Activated naive CD4-positive, alpha-beta T cell treated with anti-CD3 and anti-CD28 coated beads, Interleukin-2, amount 10 ng/mL, durations not matched to agents 7 days and 5 days (primary cell): ENCODE measurements at regions not wholly inside any gene's neighbourhood (a gene's known extent, or its start where the extent isn't known, plus 50 kb on each side); places are given as distances from the start of the nearest gene placed in this dataset.
"Not testable (repeated sequence)": the region's sequence is repeated elsewhere in the genome, so short reads cannot be mapped to it uniquely, and the experiment has no call there.

Experiments
- CTCF ChIA-PET: fragments of 350-600 bp; sonication (Branson Sonifier 250); formaldehyde crosslinking; loops from one replicate; lab custom pipeline; 2021; ENCODE audit warnings: antibody characterized with exemption; lab: Charles Lee
- DNase-seq: peaks from one replicate; pipeline ENCODE4 v3.0.0-alpha.2; 2020
- H3K27ac Mint-ChIP-seq: one replicate; pipeline ENCODE4 v1.8.0; 2021; ENCODE audit warnings: mild to moderate bottlenecking, moderate library complexity, mixed read lengths
- H3K27me3 Mint-ChIP-seq: one replicate; pipeline ENCODE4 v1.8.0; 2021; ENCODE audit warnings: mild to moderate bottlenecking, mixed read lengths
- H3K36me3 Mint-ChIP-seq: one replicate; pipeline ENCODE4 v1.8.0; 2021; ENCODE audit warnings: mixed read lengths
- H3K4me1 Mint-ChIP-seq: one replicate; pipeline ENCODE4 v1.8.0; 2021; ENCODE audit warnings: mixed read lengths
- H3K4me3 Mint-ChIP-seq: one replicate; pipeline ENCODE4 v1.8.0; 2021; ENCODE audit warnings: mild to moderate bottlenecking, moderate library complexity, mixed read lengths
- H3K9me3 Mint-ChIP-seq: one replicate; pipeline ENCODE4 v1.8.0; 2021; ENCODE audit warnings: mixed read lengths

DNA sequence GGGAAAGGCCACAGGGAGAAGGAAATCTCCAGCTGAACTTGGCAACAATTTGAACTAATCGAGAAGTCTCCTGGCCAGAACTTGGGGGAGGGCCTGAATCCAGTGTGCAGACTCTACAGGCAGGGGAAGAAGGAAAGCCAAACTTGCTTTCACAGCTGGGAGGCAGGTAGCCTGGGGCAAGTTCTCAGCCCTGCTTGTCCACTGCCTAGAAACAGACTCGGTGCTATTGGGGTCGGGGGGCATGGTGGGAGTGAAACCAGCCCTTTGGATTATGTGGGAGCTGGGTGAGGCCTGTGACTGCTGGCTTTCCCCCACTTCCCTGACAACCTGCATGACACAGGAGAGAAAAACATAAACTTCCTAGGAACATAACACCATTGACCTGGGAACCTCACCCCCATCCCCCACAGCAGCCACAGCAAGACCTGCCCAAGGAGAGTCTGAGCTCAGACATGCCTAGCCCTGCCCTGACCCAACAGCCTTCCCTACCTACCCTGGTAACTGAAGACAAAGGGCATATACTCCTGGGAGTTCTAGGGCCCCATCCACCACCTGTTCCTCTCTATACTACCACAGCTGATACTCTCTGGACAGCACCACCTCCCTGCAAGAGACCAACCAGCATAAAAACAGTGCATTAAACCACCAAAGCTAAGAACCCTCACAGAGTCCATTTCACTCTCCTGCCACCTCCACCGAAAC lies 103.7 kb upstream of the MNS1 start:
- Mint-ChIP-seq H3K27ac (no peak overlapping the region), H3K4me3 (no peak overlapping the region), H3K9me3 (peaks cover 2% of the 10 kb centered on the region), H3K27me3 (peaks cover 8% of the 10 kb centered on the region), H3K36me3 (no peaks in the 10 kb centered on the region), H3K4me1 (no peaks in the 10 kb centered on the region)
- CTCF ChIA-PET, result no interaction called here
- DNase-seq, result no peak

DNA sequence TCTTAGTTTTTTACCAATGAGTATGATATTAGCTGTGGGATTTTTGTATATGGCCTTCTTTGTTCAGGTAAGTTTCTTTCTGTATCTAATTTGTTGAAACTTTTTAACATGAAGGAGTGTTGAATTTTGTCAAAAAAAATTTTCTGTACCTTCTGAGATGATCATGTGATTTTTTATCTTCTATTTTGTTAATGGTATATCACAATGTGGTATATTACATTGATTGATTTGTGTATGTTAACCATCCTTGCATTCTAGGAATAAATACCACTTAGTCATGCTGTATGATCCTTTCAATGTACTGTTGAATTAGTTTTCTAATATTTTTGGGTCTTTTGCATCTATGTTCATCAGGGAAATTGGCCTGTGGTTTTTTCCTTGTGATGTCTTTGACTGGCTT lies 92.5 kb upstream of the MNS1 start:
- DNase-seq, result no peak
- no peaks in the 10 kb centered on the region for H3K36me3 Mint-ChIP-seq
- H3K9me3 Mint-ChIP-seq, result peaks cover 5% of the 10 kb centered on the region
- H3K4me1 Mint-ChIP-seq, result no peaks in the 10 kb centered on the region
- H3K27ac Mint-ChIP-seq, result no peak overlapping the region
- H3K27me3 Mint-ChIP-seq, result peaks cover 4% of the 10 kb centered on the region
- H3K4me3 Mint-ChIP-seq, result no peak overlapping the region
- CTCF ChIA-PET, result no interaction called here

DNA sequence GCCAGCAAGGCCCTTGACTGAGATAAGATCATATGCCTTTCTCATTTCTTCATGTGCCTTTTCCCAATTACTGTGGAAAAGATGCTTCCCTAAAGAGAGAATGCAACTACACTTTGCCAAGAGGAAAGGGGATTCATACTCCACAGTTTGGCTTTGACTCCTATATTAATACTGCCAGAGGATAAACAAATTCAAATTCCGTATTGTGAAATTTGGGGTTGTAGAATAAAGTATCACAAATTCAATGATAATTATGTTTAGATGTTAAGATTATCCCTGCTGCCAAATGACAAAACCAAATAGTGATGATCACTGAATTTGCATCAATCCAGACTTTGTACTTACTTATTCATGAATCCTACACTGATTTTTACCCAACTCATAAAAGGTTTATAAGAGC lies 88.5 kb upstream of the MNS1 start:
- H3K36me3 Mint-ChIP-seq, result no peaks in the 10 kb centered on the region
- no peak overlapping the region for H3K4me3 Mint-ChIP-seq
- CTCF ChIA-PET, result no interaction called here
- no peak for DNase-seq
- no peaks in the 10 kb centered on the region for H3K27me3 Mint-ChIP-seq
- H3K9me3 Mint-ChIP-seq, result peaks cover 3% of the 10 kb centered on the region
- no peaks in the 10 kb centered on the region for H3K4me1 Mint-ChIP-seq
- H3K27ac Mint-ChIP-seq, result no peak overlapping the region

DNA sequence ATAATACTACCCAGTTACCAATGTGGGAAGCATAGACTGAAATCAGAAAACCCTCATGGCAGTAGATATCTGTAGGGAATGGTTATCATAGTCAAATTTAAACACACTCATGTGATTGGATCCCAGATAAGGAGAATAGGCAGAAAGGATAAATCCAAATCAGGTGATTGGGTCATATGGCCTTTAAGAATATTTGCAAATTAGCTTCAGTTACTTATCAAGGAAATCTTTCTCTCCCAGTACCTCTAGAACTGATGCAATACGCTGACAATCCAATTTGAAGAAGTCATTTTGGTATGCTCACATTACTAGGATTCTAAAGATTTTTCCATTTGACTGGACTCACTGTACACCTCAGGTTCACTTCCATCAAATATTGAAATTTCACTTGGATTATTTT lies 87.7 kb upstream of the MNS1 start:
- Mint-ChIP-seq H3K4me1 (no peaks in the 10 kb centered on the region), H3K9me3 (peaks cover 3% of the 10 kb centered on the region), H3K27me3 (no peaks in the 10 kb centered on the region), H3K36me3 (no peaks in the 10 kb centered on the region), H3K4me3 (no peak overlapping the region), H3K27ac (no peak overlapping the region)
- CTCF ChIA-PET, result no interaction called here
- DNase-seq, result no peak

DNA sequence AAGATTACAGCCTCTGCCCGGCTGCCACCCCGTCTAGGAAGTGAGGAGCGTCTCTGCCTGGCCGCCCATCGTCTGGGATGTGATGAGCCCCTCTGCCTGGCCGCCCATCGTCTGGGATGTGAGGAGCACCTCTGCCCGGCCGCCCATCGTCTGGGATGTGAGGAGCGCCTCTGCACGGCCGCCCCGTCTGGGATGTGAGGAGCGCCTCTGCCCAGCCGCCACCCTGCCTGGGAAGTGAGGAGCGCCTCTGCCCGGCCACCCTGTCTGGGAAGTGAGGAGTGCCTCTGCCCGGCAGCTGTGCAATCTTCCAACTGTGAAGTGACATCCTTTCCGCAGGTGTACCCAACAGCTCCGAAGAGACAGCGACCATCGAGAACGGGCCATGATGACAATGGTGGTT lies 75.6 kb upstream of the MNS1 start:
- H3K27me3 Mint-ChIP-seq, H3K9me3 Mint-ChIP-seq, H3K4me3 Mint-ChIP-seq, CTCF ChIA-PET, H3K36me3 Mint-ChIP-seq, H3K4me1 Mint-ChIP-seq, DNase-seq, H3K27ac Mint-ChIP-seq: not testable (repeated sequence)

DNA sequence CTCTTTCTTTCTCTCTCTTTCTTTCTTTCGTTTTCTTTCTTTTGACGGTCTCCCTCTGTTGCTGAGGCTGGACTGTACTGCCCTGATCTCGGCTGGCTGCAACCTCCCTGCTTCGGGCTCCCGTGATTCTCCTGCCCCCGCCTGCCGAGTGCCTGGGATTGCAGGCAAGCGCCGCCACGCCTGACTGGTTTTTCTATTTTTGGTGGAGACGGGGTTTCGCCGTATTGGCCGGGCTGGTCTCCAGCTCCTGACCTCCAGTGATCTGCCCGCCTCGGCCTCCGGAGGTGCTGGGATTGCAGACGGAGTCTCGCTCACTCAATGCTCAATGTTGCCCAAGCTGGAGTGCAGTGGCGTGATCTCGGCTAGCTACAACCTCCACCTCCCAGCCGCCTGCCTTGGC lies 75.2 kb upstream of the MNS1 start:
- H3K9me3 Mint-ChIP-seq, result not testable (repeated sequence)

DNA sequence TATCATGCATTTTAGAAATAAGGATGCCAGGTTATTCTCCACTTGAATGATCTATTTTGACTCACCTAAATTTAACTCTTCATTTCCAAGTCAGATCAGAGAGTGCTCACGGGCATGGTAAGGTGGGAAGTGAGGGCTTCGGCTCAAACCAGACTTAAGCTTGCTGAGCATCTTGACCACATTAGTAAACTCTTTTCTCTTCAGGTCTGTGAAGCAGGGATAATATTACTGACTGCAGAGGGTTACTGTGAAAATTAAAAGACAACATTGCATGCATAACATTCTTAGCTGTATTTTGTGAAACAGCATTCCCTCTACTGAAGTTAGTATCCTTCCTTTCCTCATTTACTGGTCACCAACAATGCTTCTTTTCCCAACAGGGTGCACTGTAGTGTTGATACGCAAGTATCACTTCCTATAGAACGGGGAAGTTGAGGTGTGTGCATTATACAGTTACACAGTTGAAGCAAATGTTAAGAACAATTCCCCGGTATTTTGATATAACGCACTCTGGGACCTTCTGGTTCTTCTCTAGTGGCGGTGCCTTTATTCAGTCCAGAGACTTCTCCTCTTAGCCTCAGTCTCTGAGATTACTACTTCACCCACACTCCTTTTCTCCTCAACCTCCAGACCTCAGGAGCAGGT lies 74.1 kb upstream of the MNS1 start:
- Mint-ChIP-seq H3K27ac (no peak overlapping the region), H3K36me3 (no peaks in the 10 kb centered on the region)
- CTCF ChIA-PET, result no interaction called here

More for the DNA sequence above, 75.2 kb upstream of the MNS1 start:
- H3K27ac Mint-ChIP-seq, H3K4me3 Mint-ChIP-seq, H3K36me3 Mint-ChIP-seq, DNase-seq, H3K27me3 Mint-ChIP-seq, H3K4me1 Mint-ChIP-seq, CTCF ChIA-PET: not testable (repeated sequence)

DNA sequence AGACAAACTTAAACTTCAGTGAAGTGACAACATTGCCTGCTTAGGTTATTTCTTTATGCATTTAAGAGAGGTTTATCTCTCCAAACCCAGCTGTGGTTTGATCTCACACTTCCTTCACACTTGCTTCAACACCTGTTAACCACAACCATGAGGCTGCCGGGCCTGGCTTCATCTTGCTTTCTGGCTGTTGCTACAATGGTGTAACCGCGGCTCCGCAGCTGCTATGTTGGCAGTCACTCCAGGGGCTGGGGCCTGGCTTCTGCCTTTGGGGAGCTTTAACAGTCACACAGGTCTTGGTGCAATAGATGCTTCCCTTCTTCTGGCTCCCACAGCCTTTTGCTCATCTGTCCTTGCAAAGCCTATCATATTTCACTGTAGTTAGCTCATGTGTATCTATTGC lies 72.9 kb upstream of the MNS1 start:
- Mint-ChIP-seq H3K36me3 (no peaks in the 10 kb centered on the region), H3K27me3 (peaks cover 4% of the 10 kb centered on the region), H3K27ac (no peak overlapping the region), H3K4me1 (peaks cover 6% of the 10 kb centered on the region), H3K4me3 (no peak overlapping the region), H3K9me3 (no peaks in the 10 kb centered on the region)
- DNase-seq, result peak; percentile 56
- CTCF ChIA-PET, result no interaction called here

More for the DNA sequence above, 74.1 kb upstream of the MNS1 start:
- no peak overlapping the region for H3K4me3 Mint-ChIP-seq
- H3K27me3 Mint-ChIP-seq, result peaks cover 4% of the 10 kb centered on the region
- no peak for DNase-seq
- no peaks in the 10 kb centered on the region for H3K9me3 Mint-ChIP-seq
- H3K4me1 Mint-ChIP-seq, result peaks cover 6% of the 10 kb centered on the region

DNA sequence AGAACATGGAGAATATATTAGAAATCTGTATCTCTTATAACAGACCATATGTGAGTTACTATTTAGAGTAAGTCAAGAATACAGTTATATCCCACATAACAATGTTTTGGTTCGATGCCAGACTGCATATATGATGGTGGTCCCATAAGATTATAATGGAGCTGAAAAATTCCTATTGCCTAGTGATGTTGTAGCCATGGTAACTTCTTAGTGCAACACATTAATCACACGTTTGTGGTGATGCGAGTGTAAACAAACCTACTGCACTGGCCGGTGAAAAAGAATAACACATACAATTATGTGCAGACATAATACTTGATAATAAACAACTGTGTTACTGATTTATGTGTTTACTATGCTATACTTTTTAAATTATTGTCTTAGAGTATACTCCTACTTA lies 69.8 kb upstream of the MNS1 start:
- Mint-ChIP-seq H3K4me3 (no peak overlapping the region), H3K9me3 (no peaks in the 10 kb centered on the region), H3K27ac (no peak overlapping the region), H3K36me3 (no peaks in the 10 kb centered on the region), H3K27me3 (peaks cover 4% of the 10 kb centered on the region), H3K4me1 (peaks cover 6% of the 10 kb centered on the region)
- DNase-seq, result no peak
- CTCF ChIA-PET, result no interaction called here

DNA sequence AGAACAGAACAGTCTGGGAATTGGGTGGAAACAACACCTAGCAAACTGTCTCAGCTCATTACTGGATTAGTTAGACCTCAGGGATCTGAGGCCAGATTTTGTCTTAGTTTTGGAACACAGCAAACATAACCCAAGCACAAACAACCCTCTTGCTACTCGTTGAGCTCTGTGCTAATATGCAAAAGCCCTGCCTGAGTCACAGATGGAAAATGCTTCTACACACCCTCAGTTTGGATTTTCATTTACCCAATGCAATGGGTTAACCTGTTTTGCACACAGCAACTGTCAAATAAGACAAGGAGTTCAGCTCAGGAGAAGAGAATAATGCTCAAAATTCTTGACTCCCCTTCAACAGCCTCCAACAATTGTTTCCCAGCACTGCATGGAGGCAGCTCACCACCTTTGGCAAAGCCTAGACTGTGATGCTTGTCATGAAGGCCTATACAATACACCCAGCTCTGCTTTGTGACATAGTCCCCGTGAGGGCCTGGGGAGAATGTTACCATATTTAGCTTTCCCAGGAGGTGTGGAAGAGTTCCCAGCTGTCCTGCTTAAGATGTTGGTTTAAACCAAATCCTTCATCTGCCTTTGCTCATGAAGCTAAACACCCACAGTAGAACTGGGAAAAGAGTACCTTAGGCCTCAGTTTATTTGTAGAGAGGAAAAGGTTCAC lies 68.9 kb upstream of the MNS1 start:
- Mint-ChIP-seq H3K36me3 (no peaks in the 10 kb centered on the region), H3K27me3 (no peaks in the 10 kb centered on the region), H3K27ac (no peak overlapping the region), H3K9me3 (no peaks in the 10 kb centered on the region), H3K4me1 (peaks cover 6% of the 10 kb centered on the region), H3K4me3 (no peak overlapping the region)
- no peak for DNase-seq
- CTCF ChIA-PET, result no interaction called here

DNA sequence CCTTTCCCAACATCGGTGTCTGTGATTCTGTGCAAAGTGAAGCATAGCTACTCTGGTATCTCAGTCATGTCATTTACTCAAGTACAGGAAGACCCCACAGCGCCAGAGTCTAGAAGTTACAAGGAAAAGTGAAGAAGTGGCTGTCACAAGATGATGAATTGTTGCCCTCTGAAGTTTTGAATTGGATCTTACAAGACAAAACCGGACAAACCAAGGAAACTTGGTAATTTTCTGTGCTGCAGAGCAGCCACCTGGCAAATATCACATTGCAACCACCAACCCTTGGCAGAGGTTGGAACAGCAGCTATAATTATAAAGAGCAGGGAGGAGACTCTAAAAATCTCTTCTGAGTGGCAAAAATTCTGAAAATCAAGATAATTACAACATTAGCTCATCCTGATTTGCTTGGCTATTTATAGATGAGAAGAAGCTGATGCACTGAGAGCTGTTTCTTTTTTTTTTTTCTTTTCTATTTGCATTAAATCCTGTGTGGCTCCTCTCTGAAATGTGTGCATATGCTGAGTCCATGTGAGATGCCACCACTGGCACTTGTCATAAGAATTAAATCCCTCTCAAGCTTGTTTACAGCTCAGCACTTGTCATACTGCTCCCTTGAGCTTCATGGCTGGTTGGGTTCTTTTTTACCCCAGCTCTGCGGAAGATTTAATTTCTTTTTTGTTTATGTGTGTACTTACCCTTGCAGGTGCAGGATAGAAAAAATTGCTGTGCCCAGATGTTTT lies 68.0 kb upstream of the MNS1 start:
- no peaks in the 10 kb centered on the region for H3K27me3 Mint-ChIP-seq
- H3K9me3 Mint-ChIP-seq, result no peaks in the 10 kb centered on the region
- no peak overlapping the region for H3K4me3 Mint-ChIP-seq
- no peak overlapping the region for H3K27ac Mint-ChIP-seq
- DNase-seq, result no peak
- peaks cover 3% of the 10 kb centered on the region for H3K4me1 Mint-ChIP-seq
- no peaks in the 10 kb centered on the region for H3K36me3 Mint-ChIP-seq
- CTCF ChIA-PET, result no interaction called here

DNA sequence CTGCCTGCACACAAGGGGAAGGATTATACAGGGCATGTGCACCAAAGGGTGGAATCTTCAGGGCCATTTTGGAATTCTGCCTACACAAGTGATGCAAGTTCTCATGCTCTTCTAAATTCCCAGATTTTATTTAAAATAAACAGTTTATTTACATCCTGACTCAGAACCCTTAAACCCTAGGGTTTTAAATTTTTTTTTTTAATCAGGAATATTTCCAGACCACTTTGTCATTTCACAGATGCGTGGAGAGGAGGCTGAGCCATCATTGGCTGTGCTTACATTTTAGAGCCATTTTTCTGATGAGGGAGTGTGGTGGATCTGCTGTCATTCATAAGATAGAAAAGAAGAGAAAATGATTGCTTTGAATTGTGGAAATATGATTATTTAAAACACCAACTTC lies 65.2 kb upstream of the MNS1 start:
- H3K9me3 Mint-ChIP-seq, result no peaks in the 10 kb centered on the region
- DNase-seq, result no peak
- no peak overlapping the region for H3K4me3 Mint-ChIP-seq
- H3K36me3 Mint-ChIP-seq, result no peaks in the 10 kb centered on the region
- CTCF ChIA-PET, result no interaction called here
- no peak overlapping the region for H3K27ac Mint-ChIP-seq
- H3K4me1 Mint-ChIP-seq, result no peaks in the 10 kb centered on the region
- H3K27me3 Mint-ChIP-seq, result peaks cover 4% of the 10 kb centered on the region

DNA sequence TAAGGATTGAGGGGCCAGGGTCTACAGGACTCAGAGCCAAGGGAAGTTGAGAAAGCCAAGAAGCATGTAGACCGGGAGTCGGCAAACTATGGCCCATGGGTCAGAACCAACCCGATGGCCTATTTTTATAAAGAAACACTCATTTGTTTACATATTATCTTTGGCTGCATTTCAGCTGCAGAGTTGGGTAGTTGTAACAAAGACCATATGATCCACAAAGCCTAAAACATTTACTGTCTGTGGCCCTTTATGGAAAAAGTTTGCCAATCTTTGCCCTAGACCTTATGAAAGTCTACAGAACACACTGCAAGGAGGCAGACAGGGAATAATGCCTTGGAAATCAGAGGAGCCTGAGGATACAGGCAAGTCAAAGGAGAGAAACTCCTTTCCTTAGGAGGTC lies 63.2 kb upstream of the MNS1 start:
- Mint-ChIP-seq H3K36me3 (no peaks in the 10 kb centered on the region), H3K9me3 (no peaks in the 10 kb centered on the region), H3K27me3 (peaks cover 7% of the 10 kb centered on the region), H3K4me1 (no peaks in the 10 kb centered on the region), H3K4me3 (no peak overlapping the region), H3K27ac (no peak overlapping the region)
- CTCF ChIA-PET, result no interaction called here
- DNase-seq, result no peak

DNA sequence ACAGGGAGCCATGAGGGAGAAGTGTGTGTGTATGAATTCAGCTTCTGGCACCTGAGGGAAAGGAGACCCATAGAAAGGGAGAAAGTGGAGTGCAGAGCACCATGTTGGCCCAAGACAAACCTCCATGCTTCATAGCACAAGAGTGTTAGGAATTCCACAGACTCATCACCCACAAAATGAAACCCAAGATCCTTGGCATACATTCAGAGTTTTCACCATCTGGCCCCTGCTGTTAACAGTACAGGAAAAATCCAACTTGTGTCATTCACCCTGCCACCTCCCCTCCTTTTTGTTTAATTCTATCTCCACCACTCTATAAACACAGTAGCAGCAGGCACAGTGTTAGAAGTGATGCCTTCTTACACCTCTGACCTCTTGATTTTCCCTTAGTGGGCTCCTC lies 60.0 kb upstream of the MNS1 start:
- H3K27me3 Mint-ChIP-seq, result peaks cover 7% of the 10 kb centered on the region
- H3K27ac Mint-ChIP-seq, result no peak overlapping the region
- no peak overlapping the region for H3K4me3 Mint-ChIP-seq
- no peaks in the 10 kb centered on the region for H3K4me1 Mint-ChIP-seq
- no peaks in the 10 kb centered on the region for H3K36me3 Mint-ChIP-seq
- no peak for DNase-seq
- CTCF ChIA-PET, result no interaction called here
- H3K9me3 Mint-ChIP-seq, result no peaks in the 10 kb centered on the region
